Liver (tissue), 3 donors: ENCODE measurements at regions not wholly inside any gene's neighbourhood (a gene's known extent, or its start where the extent isn't known, plus 50 kb on each side); places are given as distances from the start of the nearest gene placed in this dataset.

Experiments used
- ATF3 ChIP-seq: IDR thresholded peaks from 2 replicates; pipeline ENCODE4 v1.6.1; 2016; ENCODE audit warnings: antibody characterized with exemption
- CTCF ChIP-seq: fragments of 150-350 bp; IDR thresholded peaks from 2 replicates; pipeline ENCODE4 v1.5.1; 2017; ENCODE audit warnings: improper control_type of control experiment, low read depth, low read length; ENCODE audit not compliant: missing input control
- GABPA ChIP-seq, 2 donors: IDR thresholded peaks in 1 of 2; conservative IDR thresholded peaks in 1 of 2; 2 replicates each; pipeline ENCODE4 v1.6.1; 2016; ENCODE audit warnings: antibody characterized with exemption in 2 of 2, mild to moderate bottlenecking in 1 of 2, moderate library complexity in 1 of 2
- HNF4A ChIP-seq, 2 donors: conservative IDR thresholded peaks; 2 replicates each; pipeline ENCODE4 v1.6.1; 2016; ENCODE audit warnings: antibody characterized with exemption in 2 of 2, mild to moderate bottlenecking in 2 of 2
- JUND ChIP-seq, 2 donors: IDR thresholded peaks; 2 replicates each; pipeline ENCODE4 v1.6.1; 2016; ENCODE audit warnings: antibody characterized with exemption in 2 of 2
- MAX ChIP-seq: IDR thresholded peaks from 2 replicates; pipeline ENCODE4 v1.6.1; 2016; ENCODE audit warnings: antibody characterized with exemption
- NR2F2 ChIP-seq: IDR thresholded peaks from 2 replicates; pipeline ENCODE4 v1.6.1; 2016; ENCODE audit warnings: antibody characterized with exemption
- RAD21 ChIP-seq, 2 donors: IDR thresholded peaks; 2 replicates each; pipeline ENCODE4 v1.6.1; 2016; ENCODE audit warnings: antibody characterized with exemption in 2 of 2, mild to moderate bottlenecking in 2 of 2
- REST ChIP-seq: IDR thresholded peaks from 2 replicates; pipeline ENCODE4 v1.6.1; 2016; ENCODE audit warnings: antibody characterized with exemption, mild to moderate bottlenecking
- SP1 ChIP-seq: IDR thresholded peaks from 2 replicates; pipeline ENCODE4 v1.6.1; 2018; ENCODE audit warnings: antibody characterized with exemption, mild to moderate bottlenecking
- TAF1 ChIP-seq: conservative IDR thresholded peaks from 2 replicates; pipeline ENCODE4 v1.6.1; 2016; ENCODE audit warnings: antibody characterized with exemption, mild to moderate bottlenecking
- YY1 ChIP-seq: IDR thresholded peaks from 2 replicates; pipeline ENCODE4 v1.6.1; 2016; ENCODE audit warnings: antibody characterized with exemption, mild to moderate bottlenecking
- ZBTB33 ChIP-seq: IDR thresholded peaks from 2 replicates; pipeline ENCODE4 v1.6.1; 2016; ENCODE audit warnings: antibody characterized with exemption
- donor health status: healthy.
- donor health status: healthy.

GRCh38 chr2:386406-387103, 98.7 kb upstream of the ALKAL2 start:
- TF ChIP-seq CTCF (no peak), RAD21 (IDR thresholded peaks at IDR 0.05) (no peak), SP1 (no peak), ATF3 (no peak), ZBTB33 (no peak), HNF4A (conservative IDR thresholded peaks at IDR 0.05) (no peak), YY1 (no peak), MAX (no peak), JUND (IDR thresholded peaks at IDR 0.05) (no peak), TAF1 (no peak), REST (no peak), GABPA (IDR thresholded peaks at IDR 0.05 in 1 of 2, conservative IDR thresholded peaks at IDR 0.05 in 1 of 2) (no peak), NR2F2 (no peak)
